GM18499 (cell line): ENCODE measurements at regions not wholly inside any gene's neighbourhood (a gene's known extent, or its start where the extent isn't known, plus 50 kb on each side); places are given as distances from the start of the nearest gene placed in this dataset.

Experiments used
- ATAC-seq: cut with Tn5 transposase; IDR thresholded peaks from one replicate; pipeline ENCODE4 v1.9.1; 2021; ENCODE audit warnings: moderate number of reproducible peaks; ENCODE audit not compliant: insufficient read depth, unreplicated experiment

DNA sequence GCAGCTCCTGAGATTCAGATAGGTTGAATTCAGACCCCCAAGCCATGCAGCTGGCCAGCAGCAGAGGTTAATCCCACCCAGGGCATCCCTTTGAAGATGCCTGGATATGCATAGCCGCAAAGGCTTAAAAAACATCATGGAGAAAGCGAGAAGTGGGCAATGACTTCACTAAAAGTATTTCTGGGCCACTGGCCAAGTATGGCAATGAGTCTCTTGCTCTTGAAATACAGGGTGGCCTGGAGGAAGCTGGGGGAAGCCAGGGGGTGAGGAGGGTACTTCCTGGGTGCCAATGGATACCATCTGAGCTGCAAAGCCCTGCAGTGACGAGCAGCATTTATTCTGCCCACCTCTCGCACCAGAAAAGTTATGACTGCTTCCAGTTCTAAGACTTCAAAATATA, 539.3 kb upstream of the TBX3 start:
- ATAC-seq, result no peak

GRCh38 chr12:115222220-115222619, 538.2 kb upstream of the TBX3 start:
- ATAC-seq, result no peak

- ATAC-seq, result no peak
Observed at GRCh38 chr12:115216301-115216700, 532.3 kb upstream of the TBX3 start.

DNA sequence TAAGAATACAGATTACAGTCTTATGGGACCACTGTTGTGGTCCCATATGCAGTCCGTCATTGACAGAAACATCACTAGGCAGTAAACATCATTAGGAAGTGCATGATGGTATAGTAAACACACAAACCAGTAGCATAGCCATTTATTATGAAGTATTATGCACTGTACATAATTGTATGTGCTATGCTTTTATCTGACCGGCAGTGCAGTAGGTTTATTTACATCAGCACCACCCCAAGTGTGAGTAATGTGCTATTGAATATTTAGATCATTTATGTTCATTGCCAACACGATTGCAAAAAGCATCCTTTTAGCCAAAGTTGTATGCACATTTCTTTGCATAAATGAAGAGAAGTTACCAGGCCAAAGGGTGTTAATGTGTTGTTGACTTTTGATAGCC, 531.6 kb upstream of the TBX3 start:
- ATAC-seq, result no peak

DNA sequence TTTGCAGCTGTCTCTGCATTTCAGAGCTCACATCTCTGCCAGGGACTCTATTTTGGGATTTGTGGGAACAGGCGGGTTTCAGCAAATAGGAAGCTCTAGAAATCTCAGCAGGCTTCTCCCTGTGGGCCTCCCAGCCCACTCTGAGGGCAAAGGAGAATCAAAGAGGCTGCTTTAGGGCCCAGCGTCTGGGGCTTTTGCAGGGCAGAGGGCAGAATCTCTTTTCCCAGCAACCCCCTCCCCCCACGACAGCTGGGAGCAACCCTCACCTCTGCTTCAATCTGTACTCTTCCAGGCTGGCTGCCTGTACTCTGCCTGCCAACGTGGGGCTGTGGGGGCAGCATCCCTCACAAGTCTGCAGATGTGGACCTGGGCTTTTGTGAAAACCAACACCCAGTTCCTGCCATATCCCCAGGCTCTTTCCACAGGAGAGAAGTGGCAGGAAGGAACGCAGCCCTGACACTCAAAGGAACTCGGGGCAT, 529.6 kb upstream of the TBX3 start:
- ATAC-seq, result no peak

GRCh38 chr12:115213118-115213517, 529.1 kb upstream of the TBX3 start:
- no peak for ATAC-seq

DNA sequence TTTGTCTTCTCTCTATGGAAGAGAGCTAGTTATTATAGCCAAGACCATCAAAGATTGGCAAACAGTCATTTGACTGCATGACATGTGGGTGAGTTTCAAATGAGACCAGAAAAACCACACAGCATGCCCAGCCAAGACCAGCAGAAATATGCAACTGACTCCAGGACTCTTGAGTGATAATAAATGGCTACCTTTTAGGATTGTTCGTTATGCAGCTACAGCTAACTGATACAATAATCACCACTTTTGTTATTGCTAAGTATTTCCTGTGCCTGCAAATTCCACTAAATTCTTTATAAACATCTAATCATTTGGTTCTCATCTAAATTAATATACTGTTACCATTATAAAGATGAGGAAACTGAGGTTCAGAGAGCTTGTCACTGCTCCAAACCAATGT, 528.4 kb upstream of the TBX3 start:
- ATAC-seq, result no peak

- no peak for ATAC-seq
Observed at GRCh38 chr12:115210533-115211252, 526.7 kb upstream of the TBX3 start.

DNA sequence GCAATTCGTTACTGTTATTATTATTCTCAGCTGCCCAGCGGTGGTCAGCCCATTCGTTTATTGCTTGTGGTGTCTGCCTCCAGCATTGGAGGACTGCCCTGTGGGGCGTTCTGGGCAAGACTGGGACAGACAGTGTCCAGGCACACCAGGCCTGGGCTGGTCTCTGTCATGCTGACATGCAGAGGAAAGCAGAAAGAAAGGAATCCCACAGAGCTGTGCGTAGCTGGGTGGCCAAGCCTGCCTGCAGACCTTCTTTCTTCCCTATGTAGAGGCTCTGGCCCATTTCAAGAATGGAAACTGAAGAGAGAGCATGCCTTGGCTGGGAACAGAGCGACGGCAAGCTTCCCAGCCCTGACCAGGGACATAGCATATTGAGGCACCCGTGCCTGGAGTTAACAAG, 525.3 kb upstream of the TBX3 start:
- no peak for ATAC-seq

DNA sequence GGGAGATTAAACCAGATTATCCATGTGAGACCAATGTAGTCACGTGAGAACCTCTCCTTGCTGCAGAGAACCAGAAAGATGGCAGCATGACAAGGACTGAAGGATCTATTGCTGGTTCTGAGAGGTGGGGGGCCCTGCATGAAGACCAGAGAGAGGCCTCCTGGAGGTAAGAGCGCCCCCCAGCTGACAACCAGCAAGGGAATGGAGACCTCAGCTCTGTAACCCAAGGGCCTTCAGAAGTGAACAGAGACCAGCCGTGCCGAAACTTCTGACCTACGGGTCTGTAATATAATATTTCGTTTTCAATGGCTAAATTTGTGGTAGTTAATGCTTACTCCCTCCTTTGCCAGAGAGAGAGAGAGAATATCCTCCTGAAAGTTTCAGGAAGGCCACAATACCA, 524.1 kb upstream of the TBX3 start:
- no peak for ATAC-seq

DNA sequence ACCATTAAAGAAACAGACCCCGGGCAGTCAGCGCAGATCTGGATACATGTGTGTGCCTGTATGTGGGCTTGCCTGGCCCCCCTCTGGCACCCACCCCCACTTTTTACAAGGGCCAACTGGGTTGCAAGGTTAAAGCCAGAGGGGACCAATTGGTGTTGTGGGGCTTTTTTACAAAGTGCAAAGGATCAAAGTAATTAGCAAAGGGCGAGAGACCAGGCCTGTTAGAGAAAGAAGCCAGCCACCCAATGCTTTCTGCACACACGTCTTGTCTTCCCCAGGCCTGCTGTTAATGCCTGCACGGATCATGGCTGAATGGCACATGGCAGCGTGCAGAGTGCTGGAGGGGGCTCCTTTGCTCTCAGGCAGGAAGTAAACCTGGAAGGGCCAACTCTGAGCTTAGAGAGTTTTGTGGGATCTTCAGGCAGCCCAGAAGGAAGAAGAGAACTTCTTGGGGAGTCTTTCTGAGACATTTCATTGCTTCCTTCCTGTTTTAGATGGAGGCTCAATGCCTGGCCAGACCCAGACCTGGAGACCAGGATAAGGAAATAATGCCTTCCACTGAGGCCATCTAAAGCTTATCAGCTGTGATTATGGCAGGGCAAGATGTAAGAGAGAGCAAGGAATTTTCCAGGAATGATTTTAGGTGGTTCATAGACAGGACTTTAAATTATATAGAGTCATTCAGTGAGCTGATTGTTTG, 523.4 kb upstream of the TBX3 start:
- no peak for ATAC-seq

DNA sequence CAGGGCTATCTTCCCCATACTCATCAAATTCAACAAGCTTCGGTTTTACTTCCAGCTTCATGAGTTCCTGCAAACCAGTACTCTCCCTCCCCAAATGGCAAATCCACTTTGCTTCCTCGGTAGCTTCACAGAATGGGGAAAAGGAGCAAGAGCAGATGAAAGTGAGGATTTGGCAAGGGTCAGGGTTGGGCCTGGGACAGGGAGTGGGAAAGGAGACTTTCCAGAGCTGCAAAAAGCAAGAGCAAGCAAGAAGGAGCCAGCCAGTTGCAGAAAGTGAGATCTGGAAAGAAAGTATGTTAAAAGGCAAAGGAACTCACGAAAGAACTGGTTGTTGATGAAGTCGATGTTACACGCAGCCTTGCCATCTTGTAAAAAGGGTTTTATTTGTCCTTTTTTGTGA, 522.8 kb upstream of the TBX3 start:
- ATAC-seq, result no peak

DNA sequence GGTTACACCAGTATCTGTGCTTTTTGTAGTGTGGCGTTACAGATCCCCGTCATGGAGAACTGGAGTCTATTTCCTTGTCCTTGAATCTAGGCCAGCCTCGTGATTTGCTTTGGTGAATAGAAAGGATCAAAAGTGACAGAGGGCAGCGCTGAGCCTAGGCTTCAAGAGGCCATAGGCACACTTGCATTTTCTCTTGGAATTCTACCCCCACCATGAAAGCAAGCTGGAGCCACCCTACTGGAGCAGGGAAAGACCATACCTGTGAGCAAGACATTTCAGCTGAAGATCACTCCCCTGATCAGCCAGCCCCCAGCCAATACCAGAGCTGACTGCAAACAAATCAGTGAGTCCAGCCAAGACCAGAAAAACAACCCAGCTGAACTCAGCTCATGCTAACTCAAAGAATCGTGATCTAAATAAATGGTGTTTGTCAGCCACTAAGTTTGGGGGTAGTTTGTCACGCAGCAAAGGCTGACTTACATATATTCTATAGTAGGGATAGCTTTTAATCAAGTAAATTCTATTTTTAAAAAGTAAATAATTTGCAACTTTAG, 521.9 kb upstream of the TBX3 start:
- no peak for ATAC-seq

- ATAC-seq, result no peak
Observed at GRCh38 chr12:115204957-115205754, 521.2 kb upstream of the TBX3 start.

- no peak for ATAC-seq
Observed at GRCh38 chr12:115203701-115204100, 519.7 kb upstream of the TBX3 start.

DNA sequence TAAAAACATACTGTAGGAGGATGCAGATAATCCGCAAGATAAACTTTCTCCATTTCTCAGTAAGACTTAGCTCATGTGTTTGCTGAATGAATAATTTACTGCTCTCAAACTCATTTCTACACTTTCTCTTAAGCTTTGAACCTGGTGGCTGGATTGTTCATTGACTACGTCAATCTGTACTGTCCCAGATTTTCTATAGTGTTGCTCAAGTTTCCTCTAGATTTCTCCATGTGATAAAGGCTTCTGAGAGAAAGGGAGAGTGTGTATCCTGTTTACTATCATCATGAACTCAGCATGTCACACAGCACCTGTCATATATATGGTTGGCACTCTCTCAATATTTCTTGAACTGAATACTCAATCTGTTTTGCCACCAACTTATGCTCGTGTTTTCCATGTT, 518.0 kb upstream of the TBX3 start:
- ATAC-seq, result no peak

- no peak for ATAC-seq
Observed at GRCh38 chr12:115199831-115200230, 515.9 kb upstream of the TBX3 start.

DNA sequence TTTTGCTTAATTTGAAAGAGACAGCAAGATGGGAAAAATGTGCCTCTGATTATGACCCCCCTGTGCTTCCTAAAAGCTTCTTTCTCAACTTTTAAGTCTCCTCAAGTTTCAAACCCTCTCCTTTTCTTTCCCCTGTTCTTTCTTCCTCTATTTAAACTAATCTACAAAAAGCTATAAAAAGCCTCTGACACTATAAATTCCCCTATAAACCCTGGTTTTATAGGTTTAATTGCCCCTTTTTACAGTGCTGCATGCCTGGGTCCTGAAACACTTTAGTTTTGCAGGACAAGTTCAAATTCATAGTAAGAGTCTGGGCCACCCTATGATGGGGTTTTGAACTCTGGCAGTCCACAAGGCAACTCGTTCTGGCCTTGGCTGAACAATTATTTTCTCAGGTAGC, 510.9 kb upstream of the TBX3 start:
- no peak for ATAC-seq

- ATAC-seq, result no peak
Observed at GRCh38 chr12:115194448-115194847, 510.5 kb upstream of the TBX3 start.

GRCh38 chr12:115191342-115191741, 507.4 kb upstream of the TBX3 start:
- ATAC-seq, result no peak
